ENCODE measurements at regions not wholly inside any gene's neighbourhood (a gene's known extent, or its start where the extent isn't known, plus 50 kb on each side); places are given as distances from the start of the nearest gene placed in this dataset.

DNA sequence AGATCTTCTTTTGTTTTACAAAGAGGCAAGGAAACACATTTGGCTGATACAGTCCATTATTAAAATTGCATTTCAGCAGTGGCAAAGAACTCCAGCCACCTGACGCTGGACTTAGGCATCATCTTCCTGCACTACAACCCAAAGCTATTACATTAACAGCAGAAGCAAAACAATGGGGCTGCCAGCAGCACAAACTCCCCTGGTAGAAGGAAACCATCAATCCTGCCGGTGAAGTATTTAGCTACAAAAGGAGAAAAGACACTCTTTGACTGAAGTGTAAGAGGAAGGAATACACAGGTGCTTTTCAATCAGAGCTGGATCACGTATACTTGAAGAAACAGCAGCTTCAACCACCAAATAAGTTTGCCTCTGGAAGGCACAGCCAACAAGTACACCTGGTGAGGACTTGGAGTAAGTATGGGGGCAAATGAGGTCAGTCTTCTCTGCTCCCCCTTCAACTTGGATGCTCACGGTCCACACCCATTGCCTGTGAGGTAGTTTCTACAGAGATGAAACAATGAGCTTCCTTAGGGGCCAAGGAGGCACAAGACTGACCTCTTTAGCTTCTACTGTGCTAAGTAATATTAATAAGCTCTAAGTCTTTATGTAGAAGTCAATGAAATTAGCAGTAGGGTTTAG lies 125.9 kb upstream of the FOXN3 start:
- H3K27ac Mint-ChIP-seq, result peak overlapping the region; percentile 46
- no peaks in the 10 kb centered on the region for H3K9me3 Mint-ChIP-seq (ENCODE audit: low read depth)
- no peaks in the 10 kb centered on the region for H3K27me3 Mint-ChIP-seq
- peaks cover 11% of the 10 kb centered on the region for H3K36me3 Mint-ChIP-seq
- peaks cover 60% of the 10 kb centered on the region for H3K4me1 Mint-ChIP-seq (ENCODE audit: low read depth)
- peak overlapping the region; percentile 9 for H3K4me3 Mint-ChIP-seq

DNA sequence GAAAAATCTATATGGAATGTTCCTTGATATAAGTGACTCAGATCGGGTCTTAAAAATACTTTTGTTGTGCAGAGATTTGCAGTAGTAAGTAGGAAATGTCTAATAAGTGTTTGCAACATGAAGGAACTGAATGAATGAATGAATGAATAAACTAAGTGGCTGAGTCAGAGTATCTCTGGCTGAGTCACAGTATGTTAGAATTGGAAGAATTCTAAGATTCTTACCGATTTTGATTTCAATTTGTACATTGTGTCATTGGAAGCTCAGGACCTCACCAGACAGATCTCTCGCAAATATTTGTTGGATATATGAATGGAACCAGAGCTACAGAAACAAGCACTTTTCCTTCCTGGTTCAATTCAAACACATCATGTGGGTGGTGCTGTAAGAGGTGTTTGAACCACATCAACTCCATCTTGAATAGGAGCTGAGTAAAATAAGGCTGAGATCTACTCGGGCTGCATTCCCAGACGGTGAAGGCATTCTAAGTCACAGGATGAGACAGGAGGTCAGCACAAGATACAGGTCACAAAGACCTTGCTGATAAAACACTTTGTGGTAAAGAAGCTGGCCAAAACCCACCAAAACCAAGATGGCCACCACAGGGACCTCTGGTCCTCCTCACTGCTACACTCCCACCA lies 123.9 kb upstream of the FOXN3 start:
- Mint-ChIP-seq H3K4me3 (no peak overlapping the region), H3K27me3 (no peaks in the 10 kb centered on the region), H3K9me3 (ENCODE audit: low read depth) (no peaks in the 10 kb centered on the region), H3K36me3 (peaks cover 13% of the 10 kb centered on the region), H3K27ac (peak overlapping the region; percentile 36), H3K4me1 (ENCODE audit: low read depth) (peaks cover 72% of the 10 kb centered on the region)

DNA sequence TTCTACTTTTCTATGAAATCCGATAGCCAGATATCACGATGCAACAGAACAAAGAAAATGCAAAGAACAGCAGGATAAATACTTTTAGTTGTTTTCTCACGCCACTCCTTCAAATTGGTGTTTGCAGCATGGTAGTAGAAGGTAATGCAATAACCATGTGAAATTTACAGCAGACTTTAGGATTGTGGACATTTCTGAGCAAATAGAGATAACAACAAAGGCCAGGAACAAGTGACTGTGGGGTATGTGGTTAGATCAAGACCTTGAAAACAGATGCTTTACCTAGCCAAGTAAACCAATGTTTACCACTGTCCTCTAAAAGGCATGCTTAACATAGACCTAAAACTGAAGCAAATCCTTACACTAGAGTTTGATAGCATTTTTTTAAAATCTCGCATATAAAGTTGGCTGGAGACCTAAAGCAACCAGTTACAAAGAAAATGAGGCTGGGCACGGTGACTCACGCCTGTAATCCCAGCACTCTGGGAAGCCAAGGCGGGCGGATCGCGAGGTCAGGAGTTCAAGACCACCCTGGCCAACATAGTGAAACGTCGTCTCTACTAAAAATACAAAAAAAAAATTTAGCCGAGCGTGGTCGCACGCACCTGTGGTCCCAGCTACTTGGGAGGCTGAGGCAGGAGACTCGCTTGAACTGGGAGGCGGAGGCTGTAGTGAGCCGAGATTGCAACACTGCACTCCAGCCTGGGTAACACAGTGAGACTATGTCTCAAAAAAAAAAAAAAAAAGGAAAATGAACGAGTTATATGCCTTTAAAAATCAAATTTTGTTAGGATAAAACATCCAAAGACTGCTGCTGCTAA lies 123.2 kb upstream of the FOXN3 start:
- Mint-ChIP-seq H3K4me3 (no peak overlapping the region), H3K4me1 (ENCODE audit: low read depth) (peaks cover 70% of the 10 kb centered on the region), H3K36me3 (peaks cover 16% of the 10 kb centered on the region), H3K27ac (peak overlapping the region; percentile 55), H3K9me3 (ENCODE audit: low read depth) (no peaks in the 10 kb centered on the region), H3K27me3 (no peaks in the 10 kb centered on the region)

DNA sequence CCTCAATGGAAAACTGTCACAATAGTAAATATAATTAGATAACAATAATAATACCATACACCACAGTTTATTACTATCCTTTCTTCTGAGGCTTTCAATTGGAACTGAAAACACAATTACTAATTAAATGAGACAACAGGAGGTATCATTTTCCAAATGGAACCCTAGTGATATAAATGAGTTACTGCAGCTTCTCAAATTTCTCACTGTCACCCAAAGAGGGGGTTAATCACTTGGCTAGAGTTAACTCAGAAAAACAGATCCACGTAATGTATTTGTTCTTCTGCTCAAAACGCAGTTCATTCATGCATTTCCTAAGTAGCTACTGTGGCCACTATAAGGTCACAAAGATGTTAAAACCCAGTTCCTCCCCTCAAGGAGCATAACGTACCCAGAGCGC lies 120.9 kb upstream of the FOXN3 start:
- H3K4me1 Mint-ChIP-seq (ENCODE audit: low read depth), result peaks cover 60% of the 10 kb centered on the region
- H3K27me3 Mint-ChIP-seq, result no peaks in the 10 kb centered on the region
- H3K4me3 Mint-ChIP-seq, result no peak overlapping the region
- no peaks in the 10 kb centered on the region for H3K9me3 Mint-ChIP-seq (ENCODE audit: low read depth)
- no peak overlapping the region for H3K27ac Mint-ChIP-seq
- peaks cover 17% of the 10 kb centered on the region for H3K36me3 Mint-ChIP-seq

- H3K4me1 Mint-ChIP-seq (ENCODE audit: low read depth), result peaks cover 49% of the 10 kb centered on the region
- peaks cover 21% of the 10 kb centered on the region for H3K36me3 Mint-ChIP-seq
- no peak overlapping the region for H3K4me3 Mint-ChIP-seq
- no peaks in the 10 kb centered on the region for H3K9me3 Mint-ChIP-seq (ENCODE audit: low read depth)
- no peaks in the 10 kb centered on the region for H3K27me3 Mint-ChIP-seq
- peak overlapping the region; percentile 35 for H3K27ac Mint-ChIP-seq
These were observed 118.1 kb upstream of the FOXN3 start for GRCh38 chr14:89534902-89535685.

DNA sequence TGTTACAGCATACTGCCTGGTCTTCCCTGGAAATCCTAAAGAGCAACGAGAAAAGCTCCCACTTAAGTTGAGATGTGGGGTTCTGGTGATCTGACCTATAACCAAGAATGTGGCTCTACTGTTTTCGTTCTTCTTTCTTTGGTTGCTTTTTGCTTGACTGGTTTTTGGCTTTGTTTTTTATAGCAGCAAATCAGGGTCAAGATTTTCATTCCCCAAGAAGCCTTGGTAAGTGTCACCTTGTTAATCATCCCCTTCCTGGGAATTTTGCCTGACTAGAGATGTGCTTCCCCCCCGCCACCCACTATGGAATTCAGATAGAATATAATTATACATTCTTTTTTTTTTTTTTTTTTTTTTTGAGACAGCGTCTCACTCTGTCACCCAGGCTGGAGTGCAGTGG lies 116.7 kb upstream of the FOXN3 start:
- Mint-ChIP-seq H3K27me3 (no peaks in the 10 kb centered on the region), H3K36me3 (peaks cover 19% of the 10 kb centered on the region), H3K4me3 (no peak overlapping the region), H3K27ac (peak overlapping the region; percentile 61), H3K9me3 (ENCODE audit: low read depth) (no peaks in the 10 kb centered on the region), H3K4me1 (ENCODE audit: low read depth) (peaks cover 40% of the 10 kb centered on the region)

- H3K27me3 Mint-ChIP-seq, result no peaks in the 10 kb centered on the region
- peaks cover under 1% of the 10 kb centered on the region for H3K9me3 Mint-ChIP-seq (ENCODE audit: low read depth)
- peaks cover 18% of the 10 kb centered on the region for H3K36me3 Mint-ChIP-seq
- no peak overlapping the region for H3K4me3 Mint-ChIP-seq
- peaks cover 39% of the 10 kb centered on the region for H3K4me1 Mint-ChIP-seq (ENCODE audit: low read depth)
- no peak overlapping the region for H3K27ac Mint-ChIP-seq
These were observed 116.1 kb upstream of the FOXN3 start for GRCh38 chr14:89533136-89533535.

- H3K4me1 Mint-ChIP-seq (ENCODE audit: low read depth), result peaks cover 36% of the 10 kb centered on the region
- peaks cover 4% of the 10 kb centered on the region for H3K9me3 Mint-ChIP-seq (ENCODE audit: low read depth)
- H3K36me3 Mint-ChIP-seq, result peaks cover 19% of the 10 kb centered on the region
- H3K4me3 Mint-ChIP-seq, result no peak overlapping the region
- no peaks in the 10 kb centered on the region for H3K27me3 Mint-ChIP-seq
- H3K27ac Mint-ChIP-seq, result peak overlapping the region; percentile 73
These were observed 114.8 kb upstream of the FOXN3 start for GRCh38 chr14:89531661-89532335.

- peaks cover 31% of the 10 kb centered on the region for H3K36me3 Mint-ChIP-seq
- peaks cover 42% of the 10 kb centered on the region for H3K4me1 Mint-ChIP-seq (ENCODE audit: low read depth)
These were observed 108.1 kb upstream of the FOXN3 start for GRCh38 chr14:89524990-89525667.

DNA sequence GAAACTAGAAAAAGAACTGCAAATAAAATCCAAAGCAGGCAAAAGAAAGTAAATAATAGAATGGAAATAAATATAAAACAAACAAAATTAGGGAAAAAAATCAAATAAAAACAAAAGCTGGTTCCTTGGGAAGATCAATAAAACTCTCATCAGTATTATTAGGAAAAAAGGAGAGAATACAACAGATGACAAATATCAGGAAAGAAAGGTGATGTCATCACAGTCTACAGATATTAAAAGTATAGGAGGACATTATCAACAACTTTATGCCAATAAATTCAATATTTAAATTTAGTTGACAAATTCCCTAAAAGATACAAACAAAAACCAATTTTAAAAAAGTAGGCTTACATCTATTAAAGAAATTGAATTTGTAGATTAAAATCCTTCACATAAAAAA lies 107.4 kb upstream of the FOXN3 start:
- Mint-ChIP-seq H3K27me3 (no peaks in the 10 kb centered on the region), H3K4me1 (ENCODE audit: low read depth) (peaks cover 46% of the 10 kb centered on the region), H3K27ac (no peak overlapping the region)

More at GRCh38 chr14:89524990-89525667, 108.1 kb upstream of the FOXN3 start:
- H3K27me3 Mint-ChIP-seq, result no peaks in the 10 kb centered on the region
- H3K9me3 Mint-ChIP-seq (ENCODE audit: low read depth), result peaks cover 13% of the 10 kb centered on the region
- no peak overlapping the region for H3K4me3 Mint-ChIP-seq
- peak overlapping the region; percentile 72 for H3K27ac Mint-ChIP-seq

DNA sequence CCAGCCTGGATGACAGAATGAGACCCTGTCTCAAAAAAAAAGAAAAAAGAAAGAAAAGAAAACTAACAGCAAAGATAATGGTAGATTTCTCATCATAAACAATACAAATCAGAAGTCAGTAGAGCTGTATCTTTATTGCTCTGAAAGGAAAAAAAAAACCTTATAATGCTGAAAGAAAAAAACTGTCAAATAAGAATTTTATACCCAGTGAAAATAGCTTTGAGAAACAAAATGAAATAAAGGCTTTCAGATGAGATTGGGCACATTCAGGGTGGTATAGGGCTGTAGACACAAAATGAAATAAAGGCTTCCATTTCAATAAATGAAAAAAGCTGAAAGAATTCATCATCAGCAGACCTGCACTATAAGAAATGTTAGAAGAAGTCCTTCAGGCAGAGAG lies 105.0 kb upstream of the FOXN3 start:
- Mint-ChIP-seq H3K4me1 (ENCODE audit: low read depth) (peaks cover 54% of the 10 kb centered on the region), H3K9me3 (ENCODE audit: low read depth) (peaks cover 9% of the 10 kb centered on the region), H3K27me3 (no peaks in the 10 kb centered on the region), H3K36me3 (peaks cover 30% of the 10 kb centered on the region), H3K27ac (no peak overlapping the region), H3K4me3 (no peak overlapping the region)

More for the DNA sequence above, 107.4 kb upstream of the FOXN3 start:
- peaks cover 33% of the 10 kb centered on the region for H3K36me3 Mint-ChIP-seq
- no peak overlapping the region for H3K4me3 Mint-ChIP-seq
- H3K9me3 Mint-ChIP-seq (ENCODE audit: low read depth), result peaks cover 13% of the 10 kb centered on the region

DNA sequence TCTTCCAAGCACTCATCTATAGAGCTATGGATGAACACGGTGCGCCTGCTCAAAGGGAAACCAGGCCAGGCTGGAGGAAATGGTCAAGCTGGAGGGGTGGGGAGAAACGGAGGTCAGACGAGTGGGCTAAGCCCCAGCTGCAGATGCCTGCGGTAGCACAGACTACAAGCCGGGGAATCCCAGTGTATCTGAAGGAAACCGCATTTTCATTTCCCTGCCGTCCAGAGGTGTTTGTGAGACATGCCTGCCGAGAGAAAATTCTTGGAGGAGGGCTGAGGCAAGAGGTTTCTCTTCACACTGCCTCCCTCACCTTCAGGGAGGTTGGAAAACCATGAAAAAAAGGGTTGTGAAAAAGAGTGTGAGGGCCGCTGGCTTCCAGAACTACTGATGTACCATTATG lies 102.0 kb upstream of the FOXN3 start:
- H3K36me3 Mint-ChIP-seq, result peaks cover 30% of the 10 kb centered on the region
- peak overlapping the region; percentile 7 for H3K27ac Mint-ChIP-seq
- H3K4me1 Mint-ChIP-seq (ENCODE audit: low read depth), result peaks cover 44% of the 10 kb centered on the region
- no peaks in the 10 kb centered on the region for H3K9me3 Mint-ChIP-seq (ENCODE audit: low read depth)
- H3K4me3 Mint-ChIP-seq, result no peak overlapping the region
- H3K27me3 Mint-ChIP-seq, result no peaks in the 10 kb centered on the region

DNA sequence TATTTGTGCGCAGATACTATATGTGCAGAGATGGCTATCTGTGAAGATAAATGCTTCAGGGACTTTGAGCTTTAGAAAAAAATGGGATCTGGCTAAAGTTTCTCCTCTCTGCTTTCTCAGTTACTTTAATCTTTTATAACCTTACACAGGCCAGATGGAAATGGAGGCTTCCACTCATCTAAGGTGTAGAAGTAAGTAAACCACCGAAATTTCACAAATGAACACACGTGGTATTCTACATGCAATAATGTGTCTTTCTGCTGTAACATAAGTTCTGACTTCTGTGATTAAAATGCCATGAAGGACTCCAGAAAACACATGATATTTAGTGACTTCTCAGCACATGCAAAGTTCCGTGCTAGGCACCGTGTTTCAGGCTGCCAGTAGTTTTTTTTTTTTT lies 99.1 kb upstream of the FOXN3 start:
- Mint-ChIP-seq H3K4me1 (ENCODE audit: low read depth) (peaks cover 59% of the 10 kb centered on the region), H3K4me3 (no peak overlapping the region), H3K27me3 (no peaks in the 10 kb centered on the region), H3K36me3 (peaks cover 23% of the 10 kb centered on the region), H3K27ac (no peak overlapping the region), H3K9me3 (ENCODE audit: low read depth) (no peaks in the 10 kb centered on the region)

DNA sequence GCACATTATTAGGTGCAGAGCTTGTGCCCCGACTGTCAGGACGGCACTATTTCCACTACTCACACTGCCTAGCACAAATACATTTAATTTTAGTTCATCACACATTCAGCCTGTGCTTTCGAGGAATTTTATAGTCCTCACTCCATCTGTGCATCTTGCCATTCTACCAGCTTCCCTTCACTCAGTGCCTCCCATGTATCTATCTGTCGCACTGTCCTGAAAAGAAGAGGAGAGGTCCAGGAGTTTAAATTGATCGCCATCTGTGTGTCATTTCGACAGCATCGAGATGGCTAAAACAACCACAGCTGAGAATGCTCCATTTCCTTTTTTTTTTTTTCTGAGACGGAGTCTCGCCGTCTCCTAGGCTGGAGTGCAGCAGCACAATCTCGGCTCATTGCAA lies 97.6 kb upstream of the FOXN3 start:
- Mint-ChIP-seq H3K27ac (no peak overlapping the region), H3K4me3 (no peak overlapping the region), H3K4me1 (ENCODE audit: low read depth) (peaks cover 66% of the 10 kb centered on the region), H3K36me3 (peaks cover 14% of the 10 kb centered on the region), H3K9me3 (ENCODE audit: low read depth) (no peaks in the 10 kb centered on the region), H3K27me3 (no peaks in the 10 kb centered on the region)
